ENCODE measurements at regions not wholly inside any gene's neighbourhood (a gene's known extent, or its start where the extent isn't known, plus 50 kb on each side); places are given as distances from the start of the nearest gene placed in this dataset.

GRCh38 chr2:158903711-158904405, 64.6 kb upstream of the TANC1 start:
- no peak for DNase-seq (ENCODE audit: low spot score)
- Mint-ChIP-seq H3K9me3 (no peaks in the 10 kb centered on the region), H3K36me3 (ENCODE audit: low read depth) (no peaks in the 10 kb centered on the region), H3K27me3 (ENCODE audit: insufficient read depth, low read depth, poor library complexity) (no peaks in the 10 kb centered on the region), H3K4me3 (no peak overlapping the region), H3K4me1 (peaks cover 11% of the 10 kb centered on the region), H3K27ac (no peak overlapping the region)
- Histone ChIP-seq H4K20me1 (replicated peaks; ENCODE audit: insufficient read depth) (no peaks in the 10 kb centered on the region), H3K4me1 (ENCODE audit: insufficient read depth) (0 out of 2 replicates have a peak, but pooled peaks cover 6% of the 10 kb centered on the region), H3F3A (replicated peaks; ENCODE audit: low read depth) (no peaks in the 10 kb centered on the region), H3K27ac (ENCODE audit: low read depth) (no peak overlapping the region), H3K79me2 (replicated peaks; ENCODE audit: insufficient read depth) (no peaks in the 10 kb centered on the region), H3K4me3 (no peak overlapping the region), H3K27me3 (ENCODE audit: insufficient read depth) (no peaks in the 10 kb centered on the region), H3K9me2 (ENCODE audit: insufficient read depth) (no peaks in the 10 kb centered on the region), H3K4me2 (no peak overlapping the region), H3K36me3 (ENCODE audit: insufficient read depth) (no peaks in the 10 kb centered on the region), H2AFZ (peak overlapping the region; percentile 39; the same call in 1 of the 2 replicates)
- no peak for ATAC-seq
- no peak for TF ChIP-seq ZNF114 (CRISPR knock-in tag; IDR thresholded peaks at IDR 0.05)
- no peak for TF ChIP-seq CREB1 (CRISPR knock-in tag; IDR thresholded peaks at IDR 0.05; ENCODE audit: low read depth)
- no peak for TF ChIP-seq STAT1 (IDR thresholded peaks at IDR 0.05; ENCODE audit: unreplicated experiment)
- TF ChIP-seq POLR2AphosphoS5 (IDR thresholded peaks at IDR 0.05; ENCODE audit: low read depth), result no peak
- no peak for TF ChIP-seq NANOG (IDR thresholded peaks at IDR 0.05; ENCODE audit: borderline replicate concordance)
- TF ChIP-seq ETS1 (IDR thresholded peaks at IDR 0.05), result no peak
- no peak for TF ChIP-seq EZH2 (IDR thresholded peaks at IDR 0.05; ENCODE audit: low read depth, unreplicated experiment)
- TF ChIP-seq, protein P1, sequence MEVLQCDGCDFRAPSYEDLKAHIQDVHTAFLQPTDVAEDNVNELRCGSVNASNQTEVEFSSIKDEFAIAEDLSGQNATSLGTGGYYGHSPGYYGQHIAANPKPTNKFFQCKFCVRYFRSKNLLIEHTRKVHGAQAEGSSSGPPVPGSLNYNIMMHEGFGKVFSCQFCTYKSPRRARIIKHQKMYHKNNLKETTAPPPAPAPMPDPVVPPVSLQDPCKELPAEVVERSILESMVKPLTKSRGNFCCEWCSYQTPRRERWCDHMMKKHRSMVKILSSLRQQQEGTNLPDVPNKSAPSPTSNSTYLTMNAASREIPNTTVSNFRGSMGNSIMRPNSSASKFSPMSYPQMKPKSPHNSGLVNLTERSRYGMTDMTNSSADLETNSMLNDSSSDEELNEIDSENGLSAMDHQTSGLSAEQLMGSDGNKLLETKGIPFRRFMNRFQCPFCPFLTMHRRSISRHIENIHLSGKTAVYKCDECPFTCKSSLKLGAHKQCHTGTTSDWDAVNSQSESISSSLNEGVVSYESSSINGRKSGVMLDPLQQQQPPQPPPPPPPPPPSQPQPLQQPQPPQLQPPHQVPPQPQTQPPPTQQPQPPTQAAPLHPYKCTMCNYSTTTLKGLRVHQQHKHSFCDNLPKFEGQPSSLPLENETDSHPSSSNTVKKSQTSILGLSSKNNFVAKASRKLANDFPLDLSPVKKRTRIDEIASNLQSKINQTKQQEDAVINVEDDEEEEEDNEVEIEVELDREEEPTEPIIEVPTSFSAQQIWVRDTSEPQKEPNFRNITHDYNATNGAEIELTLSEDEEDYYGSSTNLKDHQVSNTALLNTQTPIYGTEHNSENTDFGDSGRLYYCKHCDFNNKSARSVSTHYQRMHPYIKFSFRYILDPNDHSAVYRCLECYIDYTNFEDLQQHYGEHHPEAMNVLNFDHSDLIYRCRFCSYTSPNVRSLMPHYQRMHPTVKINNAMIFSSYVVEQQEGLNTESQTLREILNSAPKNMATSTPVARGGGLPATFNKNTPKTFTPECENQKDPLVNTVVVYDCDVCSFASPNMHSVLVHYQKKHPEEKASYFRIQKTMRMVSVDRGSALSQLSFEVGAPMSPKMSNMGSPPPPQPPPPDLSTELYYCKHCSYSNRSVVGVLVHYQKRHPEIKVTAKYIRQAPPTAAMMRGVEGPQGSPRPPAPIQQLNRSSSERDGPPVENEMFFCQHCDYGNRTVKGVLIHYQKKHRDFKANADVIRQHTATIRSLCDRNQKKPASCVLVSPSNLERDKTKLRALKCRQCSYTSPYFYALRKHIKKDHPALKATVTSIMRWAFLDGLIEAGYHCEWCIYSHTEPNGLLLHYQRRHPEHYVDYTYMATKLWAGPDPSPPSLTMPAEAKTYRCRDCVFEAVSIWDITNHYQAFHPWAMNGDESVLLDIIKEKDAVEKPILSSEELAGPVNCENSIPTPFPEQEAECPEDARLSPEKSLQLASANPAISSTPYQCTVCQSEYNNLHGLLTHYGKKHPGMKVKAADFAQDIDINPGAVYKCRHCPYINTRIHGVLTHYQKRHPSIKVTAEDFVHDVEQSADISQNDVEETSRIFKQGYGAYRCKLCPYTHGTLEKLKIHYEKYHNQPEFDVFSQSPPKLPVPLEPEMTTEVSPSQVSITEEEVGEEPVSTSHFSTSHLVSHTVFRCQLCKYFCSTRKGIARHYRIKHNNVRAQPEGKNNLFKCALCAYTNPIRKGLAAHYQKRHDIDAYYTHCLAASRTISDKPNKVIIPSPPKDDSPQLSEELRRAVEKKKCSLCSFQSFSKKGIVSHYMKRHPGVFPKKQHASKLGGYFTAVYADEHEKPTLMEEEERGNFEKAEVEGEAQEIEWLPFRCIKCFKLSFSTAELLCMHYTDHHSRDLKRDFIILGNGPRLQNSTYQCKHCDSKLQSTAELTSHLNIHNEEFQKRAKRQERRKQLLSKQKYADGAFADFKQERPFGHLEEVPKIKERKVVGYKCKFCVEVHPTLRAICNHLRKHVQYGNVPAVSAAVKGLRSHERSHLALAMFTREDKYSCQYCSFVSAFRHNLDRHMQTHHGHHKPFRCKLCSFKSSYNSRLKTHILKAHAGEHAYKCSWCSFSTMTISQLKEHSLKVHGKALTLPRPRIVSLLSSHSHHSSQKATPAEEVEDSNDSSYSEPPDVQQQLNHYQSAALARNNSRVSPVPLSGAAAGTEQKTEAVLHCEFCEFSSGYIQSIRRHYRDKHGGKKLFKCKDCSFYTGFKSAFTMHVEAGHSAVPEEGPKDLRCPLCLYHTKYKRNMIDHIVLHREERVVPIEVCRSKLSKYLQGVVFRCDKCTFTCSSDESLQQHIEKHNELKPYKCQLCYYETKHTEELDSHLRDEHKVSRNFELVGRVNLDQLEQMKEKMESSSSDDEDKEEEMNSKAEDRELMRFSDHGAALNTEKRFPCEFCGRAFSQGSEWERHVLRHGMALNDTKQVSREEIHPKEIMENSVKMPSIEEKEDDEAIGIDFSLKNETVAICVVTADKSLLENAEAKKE (CRISPR knock-in tag; IDR thresholded peaks at IDR 0.05), result no peak
- TF ChIP-seq, protein P2, sequence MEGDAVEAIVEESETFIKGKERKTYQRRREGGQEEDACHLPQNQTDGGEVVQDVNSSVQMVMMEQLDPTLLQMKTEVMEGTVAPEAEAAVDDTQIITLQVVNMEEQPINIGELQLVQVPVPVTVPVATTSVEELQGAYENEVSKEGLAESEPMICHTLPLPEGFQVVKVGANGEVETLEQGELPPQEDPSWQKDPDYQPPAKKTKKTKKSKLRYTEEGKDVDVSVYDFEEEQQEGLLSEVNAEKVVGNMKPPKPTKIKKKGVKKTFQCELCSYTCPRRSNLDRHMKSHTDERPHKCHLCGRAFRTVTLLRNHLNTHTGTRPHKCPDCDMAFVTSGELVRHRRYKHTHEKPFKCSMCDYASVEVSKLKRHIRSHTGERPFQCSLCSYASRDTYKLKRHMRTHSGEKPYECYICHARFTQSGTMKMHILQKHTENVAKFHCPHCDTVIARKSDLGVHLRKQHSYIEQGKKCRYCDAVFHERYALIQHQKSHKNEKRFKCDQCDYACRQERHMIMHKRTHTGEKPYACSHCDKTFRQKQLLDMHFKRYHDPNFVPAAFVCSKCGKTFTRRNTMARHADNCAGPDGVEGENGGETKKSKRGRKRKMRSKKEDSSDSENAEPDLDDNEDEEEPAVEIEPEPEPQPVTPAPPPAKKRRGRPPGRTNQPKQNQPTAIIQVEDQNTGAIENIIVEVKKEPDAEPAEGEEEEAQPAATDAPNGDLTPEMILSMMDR (conservative IDR thresholded peaks at IDR 0.05; ENCODE audit: low read depth in 2 of 2), result no peak
- no peak for TF ChIP-seq ZNF331 (CRISPR knock-in tag; IDR thresholded peaks at IDR 0.05; ENCODE audit: low read depth)
- TF ChIP-seq EZH2phosphoT487 (IDR thresholded peaks at IDR 0.05; ENCODE audit: unreplicated experiment), result no peak
- TF ChIP-seq REST (IDR thresholded peaks at IDR 0.05; ENCODE audit: unreplicated experiment), result no peak
- no peak for TF ChIP-seq JUNB (IDR thresholded peaks at IDR 0.05; ENCODE audit: unreplicated experiment)
